Suprapubic skin (tissue), 4 donors: ENCODE measurements at regions not wholly inside any gene's neighbourhood (a gene's known extent, or its start where the extent isn't known, plus 50 kb on each side); places are given as distances from the start of the nearest gene placed in this dataset.

Experiments used
- CTCF ChIP-seq, 2 donors: fragments of 200-600 bp in 1 of 2; fragments of 450-650 bp in 1 of 2; sonication (generic) in 1 of 2; IDR thresholded peaks; one replicate each; pipeline ENCODE4 v1.5.1; 2016 to 2019; ENCODE audit warnings: antibody characterized with exemption in 2 of 2, mild to moderate bottlenecking in 1 of 2, moderate library complexity in 1 of 2
- EP300 ChIP-seq: sonication (generic); formaldehyde crosslinking; IDR thresholded peaks from one replicate; pipeline ENCODE4 v1.6.1; 2017; ENCODE audit warnings: antibody characterized with exemption
- POLR2A ChIP-seq, 2 donors: fragments of 450-650 bp; IDR thresholded peaks; one replicate each; pipeline ENCODE4 v1.6.1; 2017; ENCODE audit warnings: antibody characterized with exemption in 2 of 2, mild to moderate bottlenecking in 2 of 2, moderate library complexity in 2 of 2
- POLR2AphosphoS5 ChIP-seq, 3 donors: sonication (generic); formaldehyde crosslinking; IDR thresholded peaks; one replicate each; pipeline ENCODE4 v1.6.1; 2017; ENCODE audit warnings: antibody characterized with exemption in 3 of 3

GRCh38 chr3:194195611-194196010 lies 59.7 kb downstream of the HES1 start:
- TF ChIP-seq CTCF (IDR thresholded peaks at IDR 0.05) (no peak), POLR2A (IDR thresholded peaks at IDR 0.05) (no peak), POLR2AphosphoS5 (IDR thresholded peaks at IDR 0.05) (no peak), EP300 (no peak)
